ENCODE measurements at regions not wholly inside any gene's neighbourhood (a gene's known extent, or its start where the extent isn't known, plus 50 kb on each side); places are given as distances from the start of the nearest gene placed in this dataset.

GRCh38 chr11:79600711-79601110 is 159.9 kb upstream of the TENM4 start:
- TF ChIP-seq, protein P1, sequence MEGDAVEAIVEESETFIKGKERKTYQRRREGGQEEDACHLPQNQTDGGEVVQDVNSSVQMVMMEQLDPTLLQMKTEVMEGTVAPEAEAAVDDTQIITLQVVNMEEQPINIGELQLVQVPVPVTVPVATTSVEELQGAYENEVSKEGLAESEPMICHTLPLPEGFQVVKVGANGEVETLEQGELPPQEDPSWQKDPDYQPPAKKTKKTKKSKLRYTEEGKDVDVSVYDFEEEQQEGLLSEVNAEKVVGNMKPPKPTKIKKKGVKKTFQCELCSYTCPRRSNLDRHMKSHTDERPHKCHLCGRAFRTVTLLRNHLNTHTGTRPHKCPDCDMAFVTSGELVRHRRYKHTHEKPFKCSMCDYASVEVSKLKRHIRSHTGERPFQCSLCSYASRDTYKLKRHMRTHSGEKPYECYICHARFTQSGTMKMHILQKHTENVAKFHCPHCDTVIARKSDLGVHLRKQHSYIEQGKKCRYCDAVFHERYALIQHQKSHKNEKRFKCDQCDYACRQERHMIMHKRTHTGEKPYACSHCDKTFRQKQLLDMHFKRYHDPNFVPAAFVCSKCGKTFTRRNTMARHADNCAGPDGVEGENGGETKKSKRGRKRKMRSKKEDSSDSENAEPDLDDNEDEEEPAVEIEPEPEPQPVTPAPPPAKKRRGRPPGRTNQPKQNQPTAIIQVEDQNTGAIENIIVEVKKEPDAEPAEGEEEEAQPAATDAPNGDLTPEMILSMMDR (IDR thresholded peaks at IDR 0.05; ENCODE audit: low read depth, low read length, missing control alignments), result no peak
- Histone ChIP-seq H3K27ac (no peak overlapping the region), H3K4me3 (ENCODE audit: low read depth, low read length) (no peak overlapping the region), H3K27me3 (replicated peaks) (no peaks in the 10 kb centered on the region), H3K36me3 (replicated peaks) (no peaks in the 10 kb centered on the region)
- in situ Hi-C loops (cut with HindIII; ENCODE audit: low pct_ligation_motif_present, low sequenced_read_pairs), result no loop called here
- DNase-seq, result no peak

DNA sequence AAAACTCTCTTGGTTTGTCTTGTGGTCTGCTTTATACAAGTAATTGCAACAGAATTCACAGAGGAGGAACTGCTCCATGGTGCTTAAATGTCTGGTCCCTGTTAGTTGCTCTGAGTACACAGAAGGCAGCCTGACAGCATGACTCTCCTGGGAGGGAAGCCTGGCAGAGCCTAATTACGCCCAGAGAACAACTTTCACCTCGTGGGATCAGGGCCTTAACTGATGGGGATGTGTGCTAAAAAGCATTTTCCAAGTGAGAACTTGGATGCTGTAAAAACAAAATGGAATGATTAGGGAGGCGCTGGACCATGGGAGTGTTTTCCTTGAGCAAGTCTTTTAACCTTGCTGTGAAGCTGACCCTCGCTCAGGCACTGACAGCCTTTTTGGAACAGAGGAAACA is 154.0 kb upstream of the TENM4 start:
- Histone ChIP-seq H3K36me3 (replicated peaks) (no peaks in the 10 kb centered on the region), H3K4me3 (ENCODE audit: low read depth, low read length) (no peak overlapping the region), H3K27me3 (replicated peaks) (no peaks in the 10 kb centered on the region), H3K27ac (no peak overlapping the region)
- TF ChIP-seq, protein P1 (IDR thresholded peaks at IDR 0.05; ENCODE audit: low read depth, low read length, missing control alignments), result no peak
- in situ Hi-C loops (cut with HindIII; ENCODE audit: low pct_ligation_motif_present, low sequenced_read_pairs), result no loop called here
- no peak for DNase-seq

- Histone ChIP-seq H3K36me3 (replicated peaks) (no peaks in the 10 kb centered on the region), H3K4me3 (ENCODE audit: low read depth, low read length) (no peak overlapping the region), H3K27ac (no peak overlapping the region), H3K27me3 (replicated peaks) (no peaks in the 10 kb centered on the region)
- TF ChIP-seq, protein P1 (IDR thresholded peaks at IDR 0.05; ENCODE audit: low read depth, low read length, missing control alignments), result no peak
- no peak for DNase-seq
- in situ Hi-C loops (cut with HindIII; ENCODE audit: low pct_ligation_motif_present, low sequenced_read_pairs), result no loop called here
Observed at GRCh38 chr11:79592824-79593223, 152.0 kb upstream of the TENM4 start.

- no peaks in the 10 kb centered on the region for H3K36me3 ChIP-seq (replicated peaks)
- H3K4me3 ChIP-seq (ENCODE audit: low read depth, low read length), result no peak overlapping the region
- no peaks in the 10 kb centered on the region for H3K27me3 ChIP-seq (replicated peaks)
- no peak overlapping the region for H3K27ac ChIP-seq
- DNase-seq, result no peak
- TF ChIP-seq, protein P1 (IDR thresholded peaks at IDR 0.05; ENCODE audit: low read depth, low read length, missing control alignments), result no peak
- in situ Hi-C loops (cut with HindIII; ENCODE audit: low pct_ligation_motif_present, low sequenced_read_pairs), result no loop called here
Observed at GRCh38 chr11:79592406-79592805, 151.6 kb upstream of the TENM4 start.

DNA sequence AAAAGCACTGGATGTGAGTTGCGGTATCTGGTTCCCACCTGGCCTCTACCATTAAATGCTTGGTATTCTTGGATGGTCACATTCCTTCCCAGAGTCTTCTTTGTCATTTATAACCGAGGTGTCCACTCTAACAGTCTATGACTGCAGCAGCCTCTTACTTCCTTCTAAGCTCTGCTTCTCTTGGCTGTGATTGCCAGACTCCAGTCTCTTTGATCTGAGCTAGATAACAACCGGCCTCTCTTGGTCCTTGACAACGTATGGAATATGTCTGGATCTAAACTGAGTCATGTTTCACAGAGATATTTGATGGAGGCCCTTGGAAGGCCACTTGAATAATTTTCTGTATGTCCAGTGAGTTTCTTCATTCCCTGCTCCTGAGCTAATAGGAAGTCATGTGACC is 141.6 kb upstream of the TENM4 start:
- in situ Hi-C loops (cut with HindIII; ENCODE audit: low pct_ligation_motif_present, low sequenced_read_pairs), result no loop called here
- DNase-seq, result no peak
- no peak overlapping the region for H3K4me3 ChIP-seq (ENCODE audit: low read depth, low read length)
- H3K36me3 ChIP-seq (replicated peaks), result no peaks in the 10 kb centered on the region
- H3K27ac ChIP-seq, result no peak overlapping the region
- TF ChIP-seq, protein P1 (IDR thresholded peaks at IDR 0.05; ENCODE audit: low read depth, low read length, missing control alignments), result no peak
- H3K27me3 ChIP-seq (replicated peaks), result no peaks in the 10 kb centered on the region

DNA sequence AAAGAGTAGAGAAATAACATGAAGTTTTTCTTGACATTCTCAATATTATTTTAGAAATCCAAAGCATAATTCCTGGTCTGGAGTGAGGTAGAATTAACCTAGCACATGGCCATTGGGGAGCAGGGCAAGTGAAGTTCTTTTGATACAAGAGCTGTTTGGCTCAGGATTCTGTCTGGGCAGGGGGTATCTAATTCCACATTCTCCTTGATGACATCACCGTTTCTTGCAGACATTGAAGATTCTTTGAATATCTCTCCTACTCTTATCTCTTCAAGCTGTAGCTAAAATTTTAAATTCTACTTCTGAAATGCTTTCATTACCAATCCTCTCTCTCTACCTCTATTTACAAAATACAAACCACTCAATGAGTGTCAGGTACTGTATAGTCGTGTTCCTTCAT is 138.2 kb upstream of the TENM4 start:
- no peak for DNase-seq
- H3K36me3 ChIP-seq (replicated peaks), result no peaks in the 10 kb centered on the region
- in situ Hi-C loops (cut with HindIII; ENCODE audit: low pct_ligation_motif_present, low sequenced_read_pairs), result no loop called here
- H3K4me3 ChIP-seq (ENCODE audit: low read depth, low read length), result no peak overlapping the region
- TF ChIP-seq, protein P1 (IDR thresholded peaks at IDR 0.05; ENCODE audit: low read depth, low read length, missing control alignments), result no peak
- H3K27ac ChIP-seq, result no peak overlapping the region
- no peaks in the 10 kb centered on the region for H3K27me3 ChIP-seq (replicated peaks)

All from brain microvascular endothelial cell (primary cell).